Upper lobe of left lung (tissue), 4 donors: ENCODE measurements at regions not wholly inside any gene's neighbourhood (a gene's known extent, or its start where the extent isn't known, plus 50 kb on each side); places are given as distances from the start of the nearest gene placed in this dataset.

Experiments
- CTCF ChIP-seq, 6 experiments: fragments of 450-650 bp in 4 of 6; fragments of 200-600 bp in 2 of 6; sonication (generic) in 2 of 6; IDR thresholded peaks; one replicate each; pipeline ENCODE4 v1.5.1; 2016 to 2019; ENCODE audit warnings: antibody characterized with exemption in 6 of 6
- EP300 ChIP-seq, 4 donors: sonication (generic); formaldehyde crosslinking; IDR thresholded peaks; one replicate each; pipeline ENCODE4 v1.5.1; 2017; ENCODE audit warnings: antibody characterized with exemption in 4 of 4, control low read depth in 2 of 4
- POLR2A ChIP-seq, 4 donors: fragments of 450-650 bp; IDR thresholded peaks; one replicate each; pipeline ENCODE4 v1.5.1; 2016 to 2017; ENCODE audit warnings: antibody characterized with exemption in 4 of 4, mild to moderate bottlenecking in 2 of 4

- TF ChIP-seq POLR2A (IDR thresholded peaks at IDR 0.05) (no peak), CTCF (IDR thresholded peaks at IDR 0.05) (no peak), EP300 (IDR thresholded peaks at IDR 0.05) (no peak)
Observed at GRCh38 chr10:2798336-2799022, 268.9 kb upstream of the PFKP start.
